GM18499 (cell line): ENCODE measurements at regions not wholly inside any gene's neighbourhood (a gene's known extent, or its start where the extent isn't known, plus 50 kb on each side); places are given as distances from the start of the nearest gene placed in this dataset.

Source experiments
- ATAC-seq: cut with Tn5 transposase; IDR thresholded peaks from one replicate; pipeline ENCODE4 v1.9.1; 2021; ENCODE audit warnings: moderate number of reproducible peaks; ENCODE audit not compliant: insufficient read depth, unreplicated experiment

DNA sequence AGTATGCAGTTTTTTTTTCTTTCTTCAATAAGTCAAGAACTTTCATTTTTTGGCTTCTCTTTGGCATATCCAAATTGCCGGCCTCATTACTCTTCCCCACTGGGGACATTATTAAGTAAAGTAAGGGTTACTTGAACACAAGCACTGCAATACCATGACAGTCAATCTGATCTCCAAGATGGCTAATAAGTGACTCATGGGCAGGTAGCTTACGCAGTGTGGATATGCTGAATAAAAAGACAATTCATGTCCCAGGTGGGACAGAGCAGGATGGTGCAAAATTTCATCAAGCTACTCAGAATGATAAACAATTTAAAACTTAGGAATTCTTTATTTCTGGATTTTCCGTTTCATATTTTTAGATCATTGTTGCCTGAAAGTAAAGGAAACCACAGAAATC lies 671.8 kb downstream of the ACTL7B start:
- no peak for ATAC-seq

DNA sequence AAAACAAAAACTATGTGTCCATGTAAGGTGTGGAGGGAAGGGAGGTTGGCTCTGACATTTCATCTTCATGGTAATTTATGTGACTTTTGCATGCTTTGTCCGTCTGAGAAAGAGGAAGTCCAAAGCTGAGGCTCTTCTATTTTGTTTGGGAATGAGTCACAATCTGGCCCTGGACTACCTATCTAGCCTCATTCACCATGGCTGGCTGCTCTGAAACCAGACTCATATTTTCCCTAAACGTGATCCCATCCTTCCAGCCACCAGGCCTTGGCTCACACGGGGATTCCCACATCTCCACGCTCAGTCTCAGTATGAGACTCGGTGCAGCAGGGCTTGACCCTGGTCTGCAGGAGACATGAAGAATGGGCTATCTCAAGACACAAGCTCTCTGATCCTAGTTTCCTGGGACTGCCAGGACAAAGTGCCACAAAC lies 672.8 kb downstream of the ACTL7B start:
- ATAC-seq: peak; percentile 90

DNA sequence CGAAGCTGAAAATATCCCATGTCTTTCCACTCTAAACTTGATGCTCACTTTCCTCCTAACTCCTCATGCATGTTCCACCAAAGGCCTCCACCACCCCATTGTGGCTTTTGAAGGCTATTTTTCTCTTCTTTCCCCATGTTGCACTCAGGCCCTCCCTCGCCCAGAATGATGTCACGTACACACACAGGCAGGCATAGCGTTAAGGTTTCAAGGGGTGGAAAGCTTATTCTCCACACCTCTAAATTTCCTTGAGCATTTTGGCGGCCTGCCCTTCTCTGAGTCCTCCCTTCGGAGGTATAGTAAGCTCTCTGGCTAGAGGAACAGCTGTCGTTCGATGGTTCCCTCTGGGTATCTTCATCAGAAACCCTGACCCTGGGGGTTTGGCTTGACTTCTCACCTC lies 673.5 kb downstream of the ACTL7B start:
- no peak for ATAC-seq

DNA sequence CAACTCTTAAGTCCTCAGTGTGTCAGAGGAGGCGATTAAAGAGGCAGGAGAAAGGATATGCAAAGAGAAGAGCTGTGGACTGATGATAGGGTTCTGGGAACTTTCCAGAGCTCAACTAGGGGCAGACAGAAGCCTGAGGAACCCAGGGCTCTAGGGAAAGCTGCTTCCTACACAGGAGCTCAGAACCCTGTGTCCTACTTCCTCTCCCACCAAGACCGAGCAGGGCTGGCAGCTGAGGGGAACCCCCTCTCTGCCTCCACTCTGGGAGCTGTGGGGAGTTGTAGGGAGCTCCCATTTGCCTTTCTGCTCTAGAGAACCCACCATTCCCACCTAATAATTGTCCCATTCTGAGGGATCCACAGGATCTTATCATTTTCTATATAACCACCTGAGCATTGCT lies 674.3 kb downstream of the ACTL7B start:
- ATAC-seq: no peak

DNA sequence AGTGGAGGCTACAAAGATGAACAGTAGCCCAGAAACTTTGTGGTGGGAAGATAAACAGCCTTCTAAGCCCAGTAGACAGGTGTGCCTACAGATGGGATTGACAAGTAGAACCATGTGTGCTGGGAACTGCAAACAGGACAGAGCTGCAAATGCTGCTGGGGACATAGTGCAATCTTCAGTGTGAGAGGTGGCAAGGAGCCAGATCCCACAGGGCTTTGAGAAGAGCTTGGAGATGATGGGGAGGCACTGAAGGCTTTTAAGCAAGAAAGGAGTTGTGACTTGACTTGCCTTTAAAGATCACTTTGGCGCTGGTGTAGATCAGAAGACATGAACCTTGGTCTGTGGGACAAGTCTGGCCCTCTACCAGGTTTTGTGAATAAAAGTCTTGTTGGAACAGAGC lies 675.2 kb downstream of the ACTL7B start:
- no peak for ATAC-seq

DNA sequence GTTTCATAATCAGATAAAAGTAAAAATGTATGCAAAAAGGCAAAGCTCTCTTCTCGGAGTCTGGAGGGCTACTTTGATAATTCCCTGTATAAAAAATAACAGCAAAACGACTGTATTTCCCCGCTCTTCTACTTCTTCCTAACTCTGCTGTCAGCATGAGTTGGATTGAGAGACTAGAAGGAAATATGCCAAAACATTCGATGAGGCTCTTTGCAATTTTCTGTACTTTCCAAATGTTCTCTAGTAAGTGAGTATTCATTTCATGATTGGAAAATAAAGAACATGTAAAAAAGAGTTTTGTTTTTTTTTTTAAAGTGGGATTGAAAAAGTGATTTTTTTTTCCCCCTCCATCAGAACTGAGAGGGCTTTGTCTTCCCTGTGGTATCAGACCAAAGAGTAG lies 677.5 kb downstream of the ACTL7B start:
- no peak for ATAC-seq

DNA sequence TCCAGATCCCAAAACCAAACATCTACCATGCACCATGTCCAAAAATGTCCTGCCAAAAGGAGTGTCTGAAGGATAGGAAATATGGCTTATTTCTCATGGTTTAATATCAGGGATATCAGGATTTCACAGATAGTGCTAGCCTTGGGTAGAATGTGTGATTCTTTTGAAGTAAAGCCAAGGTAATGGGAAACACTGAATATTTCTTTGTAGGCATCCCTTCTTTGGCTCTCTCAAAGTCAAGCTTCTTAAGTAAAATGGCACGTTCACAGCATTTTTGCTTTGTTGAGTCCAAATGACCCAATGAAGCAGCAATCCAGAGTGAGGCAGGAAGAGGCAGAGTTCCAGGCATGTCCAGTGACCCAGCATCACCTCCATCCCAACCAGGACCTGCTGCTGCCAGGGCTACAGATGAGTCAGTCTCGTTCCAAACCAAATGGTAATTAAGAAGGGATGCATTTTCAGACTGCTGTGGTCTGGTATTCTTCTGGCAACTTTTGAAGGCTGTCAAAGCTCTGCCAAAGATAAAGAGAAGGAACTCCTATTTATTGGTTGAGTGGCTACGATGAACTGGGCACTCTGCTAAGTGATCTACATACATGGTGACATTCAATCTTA lies 678.8 kb upstream of the KLF4 start:
- ATAC-seq: no peak

DNA sequence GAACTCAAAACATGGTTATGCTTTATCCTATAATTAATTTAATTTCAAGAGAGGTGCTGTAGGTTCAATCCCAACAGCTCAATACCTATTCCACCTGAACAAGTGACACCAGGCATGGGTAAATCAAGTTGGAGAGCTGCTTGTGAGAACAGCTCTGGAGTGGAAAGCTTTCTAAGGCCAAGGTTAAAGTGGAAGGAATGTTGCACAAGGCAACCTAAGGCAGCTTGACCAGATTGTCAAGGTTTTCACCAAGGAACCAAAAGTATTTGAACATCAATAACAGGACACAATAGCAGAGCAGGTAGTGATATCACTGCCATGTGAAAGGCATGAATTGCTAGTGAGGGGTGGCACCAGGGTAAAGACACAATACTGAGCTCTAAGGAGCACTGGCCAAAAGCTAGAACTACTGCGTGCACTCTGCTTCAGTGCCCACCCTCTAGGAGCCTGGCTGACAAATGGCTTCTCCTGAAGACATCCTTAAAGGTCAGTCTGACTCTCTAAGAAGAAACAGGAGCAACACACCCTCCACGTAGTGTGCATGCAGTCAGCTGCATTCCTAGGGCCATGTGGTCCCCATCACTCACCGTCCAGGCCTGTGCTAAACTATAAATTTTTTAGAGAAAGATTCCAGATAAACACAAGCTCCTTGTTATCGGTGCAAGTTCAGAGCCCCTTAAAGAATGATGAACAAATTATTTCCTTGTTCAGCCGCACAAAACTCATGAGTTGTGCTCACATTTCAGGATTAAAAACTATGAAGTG lies 677.7 kb upstream of the KLF4 start:
- ATAC-seq: no peak

DNA sequence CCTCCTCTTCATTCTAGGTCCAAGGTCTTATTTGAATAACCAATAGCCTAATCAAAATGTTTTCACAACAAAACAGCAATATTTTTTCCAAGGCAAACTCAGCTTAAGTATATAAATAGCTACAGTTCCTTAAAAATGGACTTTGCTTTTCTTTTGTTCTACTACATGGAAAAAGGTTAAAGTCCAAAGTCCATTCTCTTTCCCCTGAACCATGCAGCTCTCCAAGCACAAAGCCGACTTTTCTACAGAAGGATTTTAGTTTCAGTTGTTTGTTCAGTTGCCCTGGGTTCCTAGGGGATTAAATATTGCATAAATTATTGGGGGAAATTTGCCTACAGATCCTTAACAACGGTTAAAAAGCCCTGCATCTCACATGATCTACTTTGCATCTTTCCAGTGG lies 677.0 kb upstream of the KLF4 start:
- ATAC-seq: no peak

DNA sequence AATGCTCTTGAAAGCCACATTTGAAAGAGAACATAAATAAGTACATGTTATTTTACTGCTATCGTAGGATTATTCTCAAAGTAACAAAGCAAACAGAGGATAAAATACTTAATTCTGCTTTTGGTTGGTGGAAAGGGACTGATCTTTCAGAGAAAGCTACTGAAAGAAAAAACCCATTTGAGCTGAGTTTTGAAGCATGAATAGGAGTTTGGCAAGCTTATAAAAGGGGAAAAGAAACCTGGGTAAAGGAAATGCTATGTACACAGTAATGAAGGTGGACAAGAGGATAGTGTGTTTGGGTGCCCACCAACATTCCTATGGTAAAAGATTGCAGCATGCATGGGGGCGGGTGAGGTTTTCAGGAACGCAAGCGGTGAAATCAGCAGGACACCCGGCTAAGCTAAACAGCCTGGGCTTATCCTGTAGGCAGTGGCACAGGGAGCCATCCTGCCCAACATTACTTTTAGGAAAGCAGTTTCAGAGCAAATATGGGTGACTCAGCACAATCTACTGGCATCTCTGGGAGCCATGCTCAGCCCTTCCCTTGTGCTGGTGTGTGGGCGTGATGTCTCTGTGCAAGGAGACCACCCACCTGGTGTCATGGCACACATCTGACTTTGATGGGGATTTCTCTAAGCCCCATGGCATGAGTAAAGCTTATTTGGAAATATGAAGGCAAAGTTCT lies 673.9 kb upstream of the KLF4 start:
- no peak for ATAC-seq

DNA sequence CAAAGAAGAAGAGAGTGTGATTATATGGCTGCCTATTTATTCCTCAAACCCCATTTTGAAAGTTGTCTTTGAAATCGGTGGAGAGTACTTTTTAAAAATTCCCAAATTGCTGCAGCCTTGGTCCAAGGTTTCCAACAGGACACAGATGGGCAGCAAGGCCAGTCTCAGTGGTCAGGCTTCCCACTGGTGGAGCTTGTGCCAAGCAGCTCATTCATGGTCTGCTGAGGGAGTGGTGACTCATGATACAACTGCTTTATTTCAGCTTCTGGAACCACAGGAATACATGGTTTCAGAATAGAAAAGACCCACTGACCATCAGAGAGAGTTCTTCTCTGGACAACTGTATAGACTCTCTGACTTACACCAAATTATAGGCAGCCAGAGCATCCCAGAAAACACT lies 673.1 kb upstream of the KLF4 start:
- ATAC-seq: no peak

DNA sequence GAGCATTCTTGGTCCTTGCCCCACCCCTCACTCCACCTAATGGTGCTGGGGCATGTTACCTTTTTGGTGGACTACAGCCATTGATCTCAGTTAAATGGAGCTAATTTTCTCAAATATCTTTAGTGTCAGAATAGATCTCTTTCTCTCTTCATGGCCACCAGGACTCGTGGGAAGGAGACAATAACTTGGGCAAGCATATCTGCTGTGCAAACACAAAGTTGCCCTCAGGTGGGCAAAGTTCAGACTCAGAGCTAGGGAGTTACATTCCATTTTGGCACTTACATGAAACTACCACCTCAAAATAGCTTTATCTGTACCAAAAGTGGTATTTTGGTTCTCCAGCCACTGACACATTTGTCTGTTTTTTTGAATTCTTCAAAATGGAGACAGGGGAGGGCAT lies 671.9 kb upstream of the KLF4 start:
- ATAC-seq: no peak

DNA sequence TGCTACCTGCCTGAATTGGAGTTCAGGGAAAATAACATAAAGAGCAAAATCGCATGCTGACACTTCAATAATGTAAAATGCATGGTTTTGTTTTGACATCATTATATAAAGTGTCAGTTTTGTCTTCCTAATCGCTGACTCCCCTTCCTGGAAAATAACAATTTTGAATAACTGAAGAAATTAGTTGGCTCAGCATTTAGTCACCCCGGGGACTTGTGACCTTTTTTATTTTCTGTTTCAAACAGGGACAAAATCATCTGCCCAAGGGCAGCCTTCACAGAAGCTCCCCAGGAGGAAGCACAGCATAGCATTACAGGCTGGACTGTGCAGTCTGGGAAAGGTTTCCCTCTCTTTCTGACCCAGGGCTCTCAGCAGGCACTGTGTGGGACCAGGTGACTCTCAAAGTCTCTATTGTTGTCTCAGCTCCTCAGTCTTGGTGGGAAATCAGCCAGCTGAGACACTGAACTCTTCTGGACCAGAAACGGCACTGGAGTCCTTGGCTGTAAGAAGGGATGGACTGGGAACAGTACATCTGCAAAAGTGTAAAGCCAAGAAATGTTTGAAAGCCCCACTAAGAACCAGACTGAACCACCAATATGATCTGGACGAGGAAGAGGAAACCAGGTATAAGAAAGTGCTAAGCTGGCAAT lies 671.3 kb upstream of the KLF4 start:
- ATAC-seq: no peak

DNA sequence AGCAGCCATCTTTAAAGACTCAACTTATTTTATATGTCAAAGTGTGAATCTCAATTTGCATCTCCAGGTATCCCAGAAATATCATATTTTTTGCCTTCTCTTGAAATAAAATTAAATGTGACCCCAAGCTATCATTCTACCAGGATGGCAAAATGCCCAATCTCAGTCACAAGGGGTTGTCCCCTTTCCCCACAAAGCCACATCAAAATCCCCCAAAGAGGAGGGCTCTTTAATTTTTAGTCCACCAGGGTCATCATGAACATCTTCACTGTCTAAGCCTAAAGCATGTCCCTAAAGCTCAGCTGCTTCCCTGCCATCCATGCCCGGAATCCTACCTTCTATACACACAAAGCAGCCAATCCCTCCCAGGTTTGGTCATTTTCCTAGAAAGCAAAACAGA lies 670.5 kb upstream of the KLF4 start:
- no peak for ATAC-seq

DNA sequence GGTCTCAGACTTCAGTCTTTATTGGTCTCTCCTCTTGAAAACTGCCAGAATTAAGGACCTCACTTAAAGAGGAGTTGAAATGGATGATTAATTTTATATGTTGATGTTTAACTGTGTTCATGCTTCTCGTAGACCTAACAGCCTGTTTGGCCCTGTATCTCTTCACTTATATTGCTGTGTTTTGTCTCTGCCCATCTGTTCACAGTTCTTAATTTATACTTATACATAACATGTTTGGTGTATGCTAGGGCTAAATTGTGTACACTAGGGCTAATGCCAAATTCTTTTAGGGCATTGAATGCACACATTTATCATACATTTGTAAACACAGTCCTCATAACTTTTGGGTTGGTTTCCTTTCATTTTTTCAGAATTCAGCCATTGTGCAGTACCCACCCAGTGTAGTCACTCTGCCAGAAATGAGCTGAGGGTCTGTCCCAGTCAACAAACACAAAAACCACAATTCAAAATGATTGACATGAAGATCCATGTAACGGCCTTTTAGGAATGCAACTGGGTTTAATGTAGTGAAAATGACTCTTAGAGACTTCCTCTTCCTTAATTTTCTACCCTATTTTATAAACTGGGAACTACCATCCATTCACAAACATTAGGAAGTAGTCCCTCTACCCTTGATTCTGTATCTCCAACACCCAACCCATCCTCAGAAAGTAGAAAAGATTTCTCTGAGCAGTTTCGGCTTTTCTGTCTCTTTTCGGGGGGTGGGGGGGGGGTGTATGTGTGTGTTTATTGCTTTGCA lies 668.8 kb upstream of the KLF4 start:
- ATAC-seq: no peak

DNA sequence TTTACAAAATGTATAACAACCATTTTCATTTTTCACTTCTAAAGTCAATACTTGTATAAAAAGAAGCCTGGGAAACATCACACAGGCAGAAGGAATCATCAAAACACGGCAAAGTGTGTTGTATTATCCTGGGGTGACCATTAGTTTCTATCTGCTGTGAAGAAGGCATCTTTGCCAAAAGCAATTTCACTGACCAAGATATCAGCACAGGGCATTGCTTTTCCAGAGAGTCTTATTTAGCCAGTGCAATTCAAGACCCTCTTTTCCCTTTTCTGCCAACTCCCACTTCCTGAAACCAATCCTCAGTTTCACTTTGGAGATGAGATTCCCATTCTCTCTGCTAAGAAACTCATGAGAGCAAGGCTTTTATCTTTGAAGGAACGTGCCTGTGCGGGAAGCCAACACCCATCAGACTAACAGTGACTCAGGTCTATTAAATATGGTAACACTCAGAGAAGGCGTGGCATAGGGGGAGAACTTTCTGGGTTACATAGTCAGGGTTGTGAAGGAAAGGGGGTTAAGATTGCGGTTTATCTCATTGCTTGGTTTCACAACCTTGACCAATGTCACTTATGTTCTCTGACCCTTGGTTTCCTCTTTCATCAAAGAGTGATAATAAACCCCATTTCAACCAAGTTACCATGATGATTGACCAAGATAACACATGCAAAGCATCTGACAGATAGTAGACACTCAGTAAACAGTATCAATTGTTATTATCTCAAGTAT lies 666.9 kb upstream of the KLF4 start:
- ATAC-seq: no peak

DNA sequence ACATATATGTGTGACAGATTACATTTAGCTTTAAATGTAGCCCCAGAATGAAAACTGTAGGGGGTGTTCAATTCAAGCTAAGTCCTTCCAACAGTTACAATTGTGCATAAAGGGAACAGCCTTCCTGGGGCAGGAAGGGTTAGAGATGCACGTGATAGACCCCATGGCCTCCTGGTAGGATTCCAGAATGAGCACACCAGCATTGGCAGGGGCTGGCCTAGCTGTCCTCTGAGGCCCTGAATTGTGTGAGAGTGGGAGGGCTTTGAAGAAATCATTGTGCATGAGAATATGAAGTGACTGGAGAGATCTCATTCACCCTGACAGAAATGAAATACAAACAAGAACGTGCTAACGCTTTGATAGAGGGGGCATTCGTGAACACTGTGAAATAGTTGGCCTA lies 663.8 kb upstream of the KLF4 start:
- no peak for ATAC-seq

DNA sequence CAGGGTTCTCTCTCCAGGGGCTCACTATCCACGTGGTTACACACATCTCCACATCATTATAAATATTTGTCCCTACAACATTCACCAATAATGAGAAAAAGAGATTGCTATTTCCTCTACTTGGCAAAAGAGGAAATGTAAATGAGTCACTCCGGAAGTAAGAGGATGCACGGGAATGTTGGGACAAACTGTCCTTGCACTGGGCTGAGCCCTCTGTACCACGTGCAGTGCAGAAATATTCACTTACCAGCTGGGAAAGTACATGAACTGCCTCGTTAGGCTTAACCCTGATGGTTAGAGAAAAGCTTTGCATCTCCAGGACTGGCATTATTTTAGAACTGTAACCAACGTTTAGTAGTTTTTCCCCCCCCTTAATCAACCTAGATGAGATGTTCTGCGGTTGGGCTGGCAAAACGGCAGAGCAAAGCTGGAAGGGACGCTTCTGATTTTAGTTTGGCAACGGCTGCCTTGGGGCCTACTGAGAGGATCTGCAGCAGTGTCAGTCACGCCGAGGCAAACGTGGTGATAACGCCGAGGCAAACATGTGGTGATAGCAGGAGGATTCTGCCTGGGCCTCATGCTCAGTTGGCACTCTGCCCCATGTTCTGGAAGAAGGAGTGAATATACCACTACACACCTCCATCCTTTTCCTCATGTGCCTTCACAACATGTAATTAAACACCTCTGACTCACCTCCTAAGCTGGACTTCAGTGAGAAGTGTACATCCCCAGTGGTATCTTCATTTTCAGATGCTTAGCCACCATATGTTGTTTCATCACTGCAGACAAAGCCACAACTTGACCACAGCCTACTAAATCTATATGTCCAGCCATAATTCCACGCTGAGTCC lies 661.4 kb upstream of the KLF4 start:
- ATAC-seq: no peak

DNA sequence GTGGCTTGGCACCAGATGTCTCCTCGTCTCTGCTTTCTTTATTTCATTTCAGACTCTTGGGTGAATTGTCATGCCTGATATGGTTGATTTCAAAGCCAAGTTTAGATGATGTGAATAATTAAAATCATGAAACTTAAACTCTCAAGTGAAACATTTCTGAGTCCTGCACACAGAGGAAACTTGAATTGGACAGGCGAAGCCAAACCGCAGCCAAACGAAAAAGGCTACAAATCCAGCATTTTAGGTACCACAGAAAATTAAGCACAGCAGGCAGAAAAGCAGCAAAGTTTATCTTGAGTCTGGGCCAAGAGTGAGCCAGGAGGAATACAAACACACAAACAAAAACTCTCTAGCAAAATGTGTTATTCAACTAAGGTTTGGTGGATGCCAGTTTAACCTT lies 659.8 kb upstream of the KLF4 start:
- ATAC-seq: no peak
